ENCODE measurements at regions not wholly inside any gene's neighbourhood (a gene's known extent, or its start where the extent isn't known, plus 50 kb on each side); places are given as distances from the start of the nearest gene placed in this dataset.
"Not testable (repeated sequence)": the region's sequence is repeated elsewhere in the genome, so short reads cannot be mapped to it uniquely, and the experiment has no call there.

- not testable (repeated sequence) for TF ChIP-seq CTCF (IDR thresholded peaks at IDR 0.05); POLR2AphosphoS5 (IDR thresholded peaks at IDR 0.05; ENCODE audit: low read depth, low read length)
These were observed 53.2 kb downstream of the PPIAL4G start for GRCh38 chr1:148429856-148430255.
